GM12878 (cell line): ENCODE measurements at regions not wholly inside any gene's neighbourhood (a gene's known extent, or its start where the extent isn't known, plus 50 kb on each side); places are given as distances from the start of the nearest gene placed in this dataset.

ENCODE experiments used
- ATAC-seq: fragments of 200-7000 bp; cut with Tn5 transposase; 3 replicates; pipeline ENCODE4 v1.9.1; 2020; ENCODE audit warnings: mild to moderate bottlenecking, moderate library complexity
- BruUV-seq: library from RNA; stranded (reverse); fragments of 400-500 nt; replicated peaks from 2 replicates; lab custom pipeline; 2021; lab: Mats Ljungman, UMichigan
- CTCF ChIA-PET: fragments of 300-600 bp; sonication (Branson Sonifier 250); formaldehyde crosslinking; extraction: SDS; loops from one replicate; lab custom pipeline; 2021; ENCODE audit warnings: inconsistent platforms; lab: Yijun Ruan, JAX
- POLR2A ChIA-PET: fragments of 350-600 bp; formaldehyde crosslinking; extraction: SDS; loops from one replicate; lab custom pipeline; 2021; ENCODE audit warnings: inconsistent platforms; lab: Charles Lee
- RAD21 ChIA-PET: fragments of 300-600 bp; sonication (Branson Sonifier 250); formaldehyde crosslinking; loops from one replicate; lab custom pipeline; 2023; ENCODE audit warnings: antibody characterized with exemption; ENCODE audit not compliant: unreplicated experiment; lab: Charles Lee
- SMC1A ChIA-PET: fragments of 300-600 bp; sonication (Branson Sonifier 250); formaldehyde crosslinking; loops from one replicate; lab custom pipeline; 2023; ENCODE audit not compliant: unreplicated experiment, uncharacterized antibody; lab: Charles Lee
- DNase-seq: peaks from one replicate; pipeline ENCODE4 v3.0.0-alpha.2; 2011; ENCODE audit warnings: low read depth, low spot score
- FAIRE-seq: peaks from 3 replicates; lab custom pipeline; 2011; peaks lifted over from hg19 to GRCh38; lab: Jason Lieb, UNC
- H2AFZ ChIP-seq: 2 replicates; pipeline ENCODE4 v1.6.0; 2011; ENCODE audit warnings: low read depth, low read length, control low read depth; ENCODE audit not compliant: control insufficient read depth
- H3K27ac ChIP-seq: 2 replicates; pipeline ENCODE4 v1.5.1; 2011; ENCODE audit warnings: control low read depth; ENCODE audit not compliant: control insufficient read depth, insufficient read depth
- H3K27me3 ChIP-seq, 2 experiments: replicated peaks in 1 of 2; 2 replicates each; pipeline versions ENCODE4 v1.6.0 to v1.6.1; 2011; ENCODE audit warnings: low read length in 1 of 2; ENCODE audit not compliant: control insufficient read depth in 2 of 2, insufficient read depth in 2 of 2
- H3K36me3 ChIP-seq, 2 experiments: 2 replicates each; pipeline ENCODE4 v1.5.1; 2011; ENCODE audit warnings: low read length in 1 of 2; ENCODE audit not compliant: control insufficient read depth in 2 of 2, insufficient read depth in 2 of 2
- H3K4me1 ChIP-seq: 2 replicates; pipeline ENCODE4 v1.6.1; 2011; ENCODE audit warnings: mild to moderate bottlenecking, low read length, moderate library complexity, mixed read lengths; ENCODE audit not compliant: control insufficient read depth, insufficient read depth
- H3K4me2 ChIP-seq: 2 replicates; pipeline ENCODE4 v1.6.0; 2011; ENCODE audit warnings: control low read depth; ENCODE audit not compliant: control insufficient read depth, insufficient read depth
- H3K4me3 ChIP-seq: fragments of 200-600 bp; sonication (generic); 2 replicates; pipeline ENCODE4 v1.5.1; 2016
- H3K79me2 ChIP-seq: 2 replicates; pipeline ENCODE4 v1.6.0; 2011; ENCODE audit warnings: low read length; ENCODE audit not compliant: control insufficient read depth, insufficient read depth
- H3K9ac ChIP-seq: 2 replicates; pipeline ENCODE4 v1.8.0; 2011; ENCODE audit warnings: low read length, control low read depth, mixed read lengths; ENCODE audit not compliant: control insufficient read depth, insufficient read depth
- H3K9me3 ChIP-seq: replicated peaks from 3 replicates; pipeline ENCODE4 v1.5.1; 2011; ENCODE audit warnings: mild to moderate bottlenecking, low read length; ENCODE audit not compliant: control insufficient read depth, insufficient read depth
- H4K20me1 ChIP-seq: 2 replicates; pipeline ENCODE4 v1.6.0; 2011; ENCODE audit not compliant: control insufficient read depth, insufficient read depth
- BMI1 ChIP-seq: fragments of 450-650 bp; IDR thresholded peaks from 2 replicates; pipeline ENCODE4 v1.6.1; 2016; ENCODE audit warnings: mild to moderate bottlenecking, moderate library complexity, borderline replicate concordance
- CHD1 ChIP-seq: IDR thresholded peaks from 2 replicates; pipeline ENCODE4 v1.6.1; 2012; ENCODE audit warnings: low read depth, low read length, improper control_type of control experiment
- CREM ChIP-seq: IDR thresholded peaks from 2 replicates; pipeline ENCODE4 v1.6.1; 2014; ENCODE audit warnings: antibody characterized with exemption, low read depth
- DPF2 ChIP-seq: fragments of 450-650 bp; IDR thresholded peaks from 2 replicates; pipeline ENCODE4 v1.6.1; 2017; ENCODE audit warnings: mild to moderate bottlenecking
- E2F8 ChIP-seq: fragments of 450-650 bp; IDR thresholded peaks from 2 replicates; pipeline ENCODE4 v1.6.1; 2018; ENCODE audit warnings: mild to moderate bottlenecking, low read depth, moderate library complexity; ENCODE audit not compliant: partially characterized antibody
- FOXK2 ChIP-seq: fragments of 450-650 bp; IDR thresholded peaks from 2 replicates; pipeline ENCODE4 v1.6.1; 2017; ENCODE audit warnings: mild to moderate bottlenecking, moderate library complexity
- IKZF2 ChIP-seq, 2 experiments: fragments of 450-650 bp; IDR thresholded peaks; 2 replicates each; pipeline ENCODE4 v1.6.1; 2017; ENCODE audit warnings: mild to moderate bottlenecking in 2 of 2, moderate library complexity in 2 of 2
- IRF3 ChIP-seq: fragments of 450-650 bp; IDR thresholded peaks from 2 replicates; pipeline ENCODE4 v1.6.1; 2014; ENCODE audit warnings: mild to moderate bottlenecking
- KDM1A ChIP-seq: fragments of 200-600 bp; sonication (generic); IDR thresholded peaks from 2 replicates; pipeline ENCODE4 v1.6.1; 2016; ENCODE audit warnings: borderline replicate concordance
- MTA3 ChIP-seq: IDR thresholded peaks from 2 replicates; pipeline ENCODE4 v1.6.1; 2012; ENCODE audit warnings: low read length, inconsistent platforms, borderline replicate concordance
- MXI1 ChIP-seq: fragments of 150-350 bp; IDR thresholded peaks from 2 replicates; pipeline ENCODE4 v1.6.1; 2011; ENCODE audit warnings: low read depth, mild to moderate bottlenecking, inconsistent platforms, low read length, improper control_type of control experiment
- POLR2A ChIP-seq: IDR thresholded peaks from 2 replicates; pipeline ENCODE4 v1.6.1; 2011; ENCODE audit warnings: low read depth, mild to moderate bottlenecking, low read length
- RCOR1 ChIP-seq: conservative IDR thresholded peaks from 2 replicates; pipeline ENCODE4 v1.6.1; 2012; ENCODE audit warnings: low read depth, low read length, improper control_type of control experiment
- SMC3 ChIP-seq: IDR thresholded peaks from 2 replicates; pipeline ENCODE4 v1.6.1; 2011; ENCODE audit warnings: low read length, improper control_type of control experiment, borderline replicate concordance
- SUPT20H ChIP-seq: IDR thresholded peaks from 2 replicates; pipeline ENCODE4 v1.6.1; 2011; ENCODE audit warnings: low read depth, mild to moderate bottlenecking, low read length, moderate library complexity, borderline replicate concordance; ENCODE audit not compliant: control insufficient read depth
- TCF7 ChIP-seq: IDR thresholded peaks from 2 replicates; pipeline ENCODE4 v1.6.1; 2014; ENCODE audit warnings: antibody characterized with exemption, borderline replicate concordance
- ZNF217 ChIP-seq: fragments of 450-650 bp; IDR thresholded peaks from 2 replicates; pipeline ENCODE4 v1.6.1; 2017; ENCODE audit warnings: antibody characterized with exemption, mild to moderate bottlenecking
- ZNF274 ChIP-seq: IDR thresholded peaks from one replicate; pipeline ENCODE4 v1.8.0; 2011; ENCODE audit not compliant: insufficient read length, insufficient read depth
- ZNF592 ChIP-seq: fragments of 450-650 bp; IDR thresholded peaks from 2 replicates; pipeline ENCODE4 v1.6.1; 2017; ENCODE audit warnings: mild to moderate bottlenecking, moderate library complexity
- ZNF622 ChIP-seq: fragments of 450-650 bp; IDR thresholded peaks from 2 replicates; pipeline ENCODE4 v1.6.1; 2017; ENCODE audit warnings: mild to moderate bottlenecking, inconsistent platforms
- whole genome bisulfite sequencing: methylation state at CpG from one replicate; pipeline ENCODE4 v1.1.6; 2016; ENCODE audit warnings: low lambda C conversion rate; ENCODE audit not compliant: insufficient replicate concordance, insufficient coverage; ENCODE audit errors: missing lambda C conversion rate; 5-methylcytosine and 5-hydroxymethylcytosine counted together
- in situ Hi-C: fragments of 300-500 bp; cut with MboI; formaldehyde crosslinking; loops from 9 replicates; pipeline ENCODE4 v1.14.3; 2018; ENCODE audit warnings: mixed read lengths
- intact Hi-C: fragments of 100-400 bp; cut with micrococcal nuclease; formaldehyde crosslinking; loops from one replicate; pipeline ENCODE4 v1.14.2; 2022; ENCODE audit not compliant: unreplicated experiment

GRCh38 chr15:97027772-97028171 is 697.3 kb downstream of the NR2F2 start:
- intact Hi-C loops (no loop called here), in situ Hi-C loops (no loop called here)
- DNase-seq (no peak), ATAC-seq (no peak), FAIRE-seq (no peak)
- Histone ChIP-seq H3K79me2 (no peaks in the 10 kb centered on the region), H4K20me1 (no peaks in the 10 kb centered on the region), H3K27me3 (no peaks in the 10 kb centered on the region), H3K36me3 (no peaks in the 10 kb centered on the region), H2AFZ (no peak overlapping the region), H3K9me3 (no peaks in the 10 kb centered on the region; the same call in 2 of the 3 replicates), H3K4me2 (no peak overlapping the region), H3K27ac (no peak overlapping the region), H3K4me1 (no peaks in the 10 kb centered on the region), H3K9ac (no peak overlapping the region), H3K4me3 (no peak overlapping the region)
- RAD21 ChIA-PET = no interaction called here
- POLR2A ChIA-PET = no interaction called here
- WGBS = 0% methylated on average over 2 of the region's 2 CpGs
- SMC1A ChIA-PET = no interaction called here
- TF ChIP-seq IKZF2 (IDR thresholded peaks at IDR 0.05) = no peak
- TF ChIP-seq TCF7 = no peak
- TF ChIP-seq E2F8 = no peak
- no peak for TF ChIP-seq ZNF217
- no peak for TF ChIP-seq FOXK2
- TF ChIP-seq CHD1 = no peak
- no peak for TF ChIP-seq IRF3
- TF ChIP-seq SUPT20H = no peak
- no peak for TF ChIP-seq KDM1A
- no peak for TF ChIP-seq DPF2
- no peak for TF ChIP-seq ZNF592
- TF ChIP-seq ZNF274 = no peak
- no peak for TF ChIP-seq BMI1
- TF ChIP-seq RCOR1 = no peak
- no peak for TF ChIP-seq MTA3
- no peak for TF ChIP-seq SMC3
- TF ChIP-seq MXI1 = no peak
- TF ChIP-seq POLR2A = no peak
- TF ChIP-seq ZNF622 = no peak
- TF ChIP-seq CREM = no peak
- BruUV-seq = no TSS peak
- CTCF ChIA-PET = no interaction called here
